Naive thymus-derived CD8-positive, alpha-beta T cell (primary cell): ENCODE measurements at regions not wholly inside any gene's neighbourhood (a gene's known extent, or its start where the extent isn't known, plus 50 kb on each side); places are given as distances from the start of the nearest gene placed in this dataset.

Source experiments
- ATAC-seq, 2 donors: fragments of 150-1000 bp; cut with Tn5 transposase in 1 of 2; sonication (Bioruptor Pico), chemical (Tn5 transposase) in 1 of 2; 1 replicate in 1 of 2; 2 replicates in 1 of 2; pipeline ENCODE4 v1.10.0; 2021; ENCODE audit warnings: mild to moderate bottlenecking in 2 of 2, moderate library complexity in 2 of 2
- POLR2A ChIA-PET: fragments of 350-600 bp; sonication (Branson Sonifier 250); formaldehyde crosslinking; loops from one replicate; lab custom pipeline; 2021; ENCODE audit warnings: antibody characterized with exemption; lab: Charles Lee
- DNase-seq, 10 donors: peaks; one replicate each; pipeline versions ENCODE4 v3.0.0 to v3.0.0-alpha.2; 2020 to 2022
- H3K27ac Mint-ChIP-seq, 10 donors: one replicate each; pipeline ENCODE4 v1.8.0; 2020 to 2022; ENCODE audit warnings: mild to moderate bottlenecking in 10 of 10, mixed read lengths in 10 of 10, moderate library complexity in 4 of 10, inconsistent platforms in 1 of 10
- H3K27me3 Mint-ChIP-seq, 5 donors: one replicate each; pipeline ENCODE4 v1.8.0; 2021 to 2022; ENCODE audit warnings: mixed read lengths in 5 of 5
- H3K36me3 Mint-ChIP-seq, 3 donors: one replicate each; pipeline ENCODE4 v1.8.0; 2020 to 2022; ENCODE audit warnings: mixed read lengths in 3 of 3, mild to moderate bottlenecking in 2 of 3, inconsistent platforms in 1 of 3
- H3K4me1 Mint-ChIP-seq, 4 donors: one replicate each; pipeline ENCODE4 v1.8.0; 2021 to 2022; ENCODE audit warnings: mixed read lengths in 4 of 4
- H3K4me3 Mint-ChIP-seq, 10 donors: one replicate each; pipeline ENCODE4 v1.8.0; 2020 to 2022; ENCODE audit warnings: mild to moderate bottlenecking in 10 of 10, mixed read lengths in 10 of 10, moderate library complexity in 6 of 10, inconsistent platforms in 1 of 10
- H3K9me3 Mint-ChIP-seq, 9 donors: one replicate each; pipeline ENCODE4 v1.8.0; 2020 to 2022; ENCODE audit warnings: mixed read lengths in 9 of 9, mild to moderate bottlenecking in 3 of 9, inconsistent platforms in 1 of 9, moderate library complexity in 1 of 9

DNA sequence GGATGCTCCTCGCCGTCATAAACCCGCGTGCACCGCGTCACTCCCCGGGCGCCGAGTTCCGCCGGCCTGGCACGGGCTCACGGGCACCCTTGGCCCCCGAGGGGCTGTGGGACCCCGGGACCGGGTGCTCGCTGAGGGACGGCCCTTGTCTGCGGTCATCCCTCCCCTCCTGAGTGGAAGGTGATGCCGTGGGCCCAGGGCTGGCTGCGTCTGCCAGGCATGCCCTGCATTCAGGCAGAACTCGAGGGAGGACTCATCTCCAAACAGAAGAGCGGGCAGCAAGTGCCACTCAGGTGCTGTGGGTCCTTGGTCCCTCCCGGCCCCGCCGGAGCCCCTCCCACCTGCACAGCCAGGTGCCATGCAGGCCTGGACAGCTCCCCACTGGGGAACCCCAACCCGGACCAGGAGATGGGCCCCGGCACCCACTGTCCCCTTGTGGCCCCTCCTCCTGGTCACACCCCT, 61.3 kb downstream of the UNCX start:
- ATAC-seq: no peak
- DNase-seq: peak in 1 of 10 donors; percentile 54
- H3K4me3 Mint-ChIP-seq: no peak overlapping the region
- H3K4me1 Mint-ChIP-seq: peaks cover 1 to 12% (median 8%) of the 10 kb centered on the region in 4 donors
- POLR2A ChIA-PET: no interaction called here
- no peaks in the 10 kb centered on the region for H3K36me3 Mint-ChIP-seq
- no peak overlapping the region for H3K27ac Mint-ChIP-seq
- H3K27me3 Mint-ChIP-seq: peaks cover 5 to 37% (median 12%) of the 10 kb centered on the region in 5 donors
- no peaks in the 10 kb centered on the region for H3K9me3 Mint-ChIP-seq

DNA sequence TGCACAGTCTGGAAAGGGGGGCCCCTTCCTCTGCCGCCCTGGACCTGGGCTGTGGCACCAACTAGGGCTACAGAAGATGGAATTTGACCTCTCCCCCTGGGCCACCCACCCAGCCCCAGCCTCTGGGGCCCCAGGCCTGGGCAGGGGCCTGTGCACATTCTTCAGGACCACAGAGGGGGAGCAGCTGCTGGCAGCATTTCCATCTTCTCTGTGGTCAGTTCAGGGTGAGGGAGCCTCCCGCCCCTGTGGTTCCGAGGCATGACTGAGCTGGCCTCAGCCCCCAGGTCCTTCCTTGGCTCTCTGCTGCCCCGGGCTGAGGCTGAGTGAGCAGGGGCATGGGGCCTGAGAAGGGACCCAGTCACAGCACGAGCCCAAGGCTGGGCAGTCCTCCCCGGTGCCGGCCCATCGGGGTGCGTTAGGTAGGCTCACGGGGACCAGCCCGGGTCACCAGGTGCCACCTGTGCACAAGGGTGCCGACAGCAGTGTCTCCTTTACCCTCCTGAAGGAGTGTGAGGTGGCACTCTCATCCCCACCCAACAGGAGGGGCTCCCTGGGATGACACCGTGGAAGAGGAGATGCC, 63.2 kb downstream of the UNCX start:
- POLR2A ChIA-PET: no interaction called here
- Mint-ChIP-seq H3K36me3 (no peaks in the 10 kb centered on the region), H3K27me3 (peaks cover 5 to 43% (median 12%) of the 10 kb centered on the region in 5 donors), H3K27ac (no peak overlapping the region), H3K9me3 (no peaks in the 10 kb centered on the region), H3K4me3 (no peak overlapping the region), H3K4me1 (peaks cover 0 to 2% (median 1%) of the 10 kb centered on the region in 4 donors)
- no peak for ATAC-seq
- DNase-seq: peak in 1 of 10 donors; percentile 21

DNA sequence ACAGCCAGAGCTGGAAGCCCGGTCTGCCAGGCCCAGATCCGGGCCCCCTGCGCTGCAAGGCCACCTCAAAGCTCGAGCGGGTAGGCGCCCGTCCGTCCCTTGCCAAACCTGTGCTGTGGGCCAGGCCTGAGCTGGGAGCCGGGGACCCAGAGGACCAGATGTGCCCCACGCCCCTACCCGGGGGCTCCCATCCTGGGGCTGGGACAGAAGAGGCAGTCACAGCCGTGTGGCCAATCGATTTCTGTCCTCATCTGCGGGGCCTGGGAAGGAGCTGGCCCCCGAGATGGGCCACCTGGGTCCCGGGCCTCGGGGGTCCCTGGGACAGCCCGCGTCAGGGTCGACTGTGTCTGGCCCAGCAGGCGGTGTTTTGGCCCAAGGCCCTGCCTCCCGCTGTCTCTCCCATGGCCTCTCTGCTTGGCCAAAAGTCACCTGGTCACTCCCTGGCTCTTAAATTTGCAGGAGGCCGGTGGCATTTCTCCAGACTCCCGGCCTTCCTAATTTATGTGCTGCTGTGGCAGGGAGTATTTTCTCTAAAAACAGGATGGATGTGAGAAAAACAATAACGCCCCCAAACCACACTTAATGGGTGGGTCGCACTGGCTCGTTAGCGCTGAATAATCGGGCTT, 63.8 kb downstream of the UNCX start:
- POLR2A ChIA-PET: no interaction called here
- no peak for ATAC-seq
- Mint-ChIP-seq H3K4me1 (peaks cover 0 to 1% (median under 1%) of the 10 kb centered on the region in 4 donors), H3K27me3 (peaks cover 4 to 40% (median 11%) of the 10 kb centered on the region in 5 donors), H3K9me3 (no peaks in the 10 kb centered on the region), H3K36me3 (no peaks in the 10 kb centered on the region), H3K27ac (peak overlapping the region in 1 of 10 donors; percentile 67), H3K4me3 (no peak overlapping the region)
- peak in 1 of 10 donors; percentile 34 for DNase-seq

DNA sequence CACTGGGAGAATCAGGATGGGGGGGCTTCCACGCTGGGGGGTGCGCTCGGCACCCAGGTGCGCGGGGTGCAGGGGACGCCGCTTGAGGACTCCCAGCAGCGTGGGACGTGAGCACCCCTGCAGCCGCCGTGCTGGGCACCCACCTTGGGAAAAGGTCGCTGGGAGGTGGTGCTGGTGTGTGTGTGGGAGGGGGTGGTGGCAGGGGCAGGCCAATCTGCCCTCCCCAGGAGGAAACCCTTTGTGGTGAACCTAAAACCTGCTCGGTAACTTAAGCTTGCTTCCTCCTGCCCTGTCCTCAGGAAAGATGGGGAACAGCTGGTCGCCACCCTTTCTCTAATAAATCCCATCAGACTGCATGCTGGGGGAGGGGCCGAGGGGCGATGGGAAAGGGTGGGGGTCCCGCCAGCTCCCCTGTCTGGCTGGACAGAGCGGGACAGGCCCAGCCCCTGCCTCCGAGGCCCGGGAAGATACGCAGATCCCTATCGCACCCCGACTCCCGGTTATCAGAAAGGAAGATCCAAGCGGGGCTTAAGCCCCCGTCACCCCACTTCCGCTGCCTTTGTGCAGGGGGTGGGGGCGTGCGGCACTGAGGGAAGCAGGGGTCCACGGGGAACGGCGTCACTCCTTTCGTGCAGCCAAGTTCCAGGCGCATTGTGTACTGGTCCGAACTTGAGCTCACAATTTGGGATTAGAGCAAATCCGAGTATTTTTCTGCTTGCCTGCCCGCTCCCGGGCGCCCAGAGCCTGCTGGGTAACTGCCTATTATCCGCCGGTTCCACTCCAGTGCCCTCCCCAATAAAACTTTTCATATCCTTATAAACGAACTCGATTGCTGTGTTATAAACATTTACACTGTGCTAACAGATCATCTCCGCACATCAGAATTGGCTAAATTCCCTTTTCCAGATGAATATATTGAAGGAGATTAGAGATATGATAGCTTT, 64.6 kb downstream of the UNCX start:
- POLR2A ChIA-PET: no interaction called here
- ATAC-seq: no peak
- Mint-ChIP-seq H3K36me3 (no peaks in the 10 kb centered on the region), H3K4me3 (no peak overlapping the region), H3K4me1 (no peaks in the 10 kb centered on the region), H3K27me3 (peaks cover 2 to 38% (median 15%) of the 10 kb centered on the region in 5 donors), H3K9me3 (no peaks in the 10 kb centered on the region), H3K27ac (peak overlapping the region in 1 of 10 donors; percentile 67)
- DNase-seq: peak in 1 of 10 donors; percentile 38

DNA sequence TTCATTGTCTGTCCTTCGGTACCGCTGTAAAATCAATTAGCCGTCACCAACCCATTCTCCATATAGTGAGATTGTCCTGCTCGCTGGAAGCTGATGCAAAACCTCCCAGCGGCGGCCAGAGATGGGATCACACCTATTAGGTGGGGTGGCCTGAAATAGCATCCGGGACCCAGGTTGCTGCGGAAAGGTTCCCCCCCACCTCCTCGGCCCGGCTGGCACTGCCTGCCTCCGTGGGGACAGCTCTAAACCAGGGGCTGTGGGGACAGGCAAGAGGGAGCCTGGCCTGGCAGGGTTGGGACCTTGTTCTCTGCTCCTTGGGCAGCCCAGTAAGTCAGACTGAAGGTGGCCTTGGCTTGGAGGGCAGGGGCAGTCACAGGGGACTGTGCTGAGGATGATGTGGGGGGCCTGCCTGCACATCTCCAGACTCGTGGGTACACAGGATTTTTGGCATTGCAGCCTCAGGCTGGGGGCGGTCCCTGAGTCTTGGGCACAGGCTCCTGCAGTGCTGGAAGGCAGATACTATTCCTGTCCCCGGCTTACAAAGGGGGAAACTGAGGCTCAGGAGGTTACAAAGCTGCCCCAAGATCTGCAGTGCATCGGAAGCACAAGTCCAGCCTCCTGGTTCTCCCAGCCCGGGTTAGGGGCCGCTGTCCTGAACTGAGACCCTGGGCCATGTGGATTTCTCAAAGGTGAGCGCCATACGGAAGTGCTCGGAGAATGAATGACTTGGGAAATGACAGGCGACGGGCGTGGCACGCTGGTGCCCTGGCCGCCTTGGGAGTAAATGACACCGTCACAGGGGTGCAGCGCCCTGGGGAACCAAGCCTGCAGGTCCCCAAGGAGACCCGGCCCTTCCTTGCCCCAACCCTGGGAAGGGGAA, 65.6 kb downstream of the UNCX start:
- no peak overlapping the region for H3K27ac Mint-ChIP-seq
- H3K4me3 Mint-ChIP-seq: no peak overlapping the region
- POLR2A ChIA-PET: no interaction called here
- ATAC-seq (no peak), DNase-seq (peak in 1 of 10 donors; percentile 57)
- H3K4me1 Mint-ChIP-seq: no peaks in the 10 kb centered on the region
- peaks cover 2 to 35% (median 18%) of the 10 kb centered on the region in 5 donors for H3K27me3 Mint-ChIP-seq
- no peaks in the 10 kb centered on the region for H3K36me3 Mint-ChIP-seq
- H3K9me3 Mint-ChIP-seq: no peaks in the 10 kb centered on the region

DNA sequence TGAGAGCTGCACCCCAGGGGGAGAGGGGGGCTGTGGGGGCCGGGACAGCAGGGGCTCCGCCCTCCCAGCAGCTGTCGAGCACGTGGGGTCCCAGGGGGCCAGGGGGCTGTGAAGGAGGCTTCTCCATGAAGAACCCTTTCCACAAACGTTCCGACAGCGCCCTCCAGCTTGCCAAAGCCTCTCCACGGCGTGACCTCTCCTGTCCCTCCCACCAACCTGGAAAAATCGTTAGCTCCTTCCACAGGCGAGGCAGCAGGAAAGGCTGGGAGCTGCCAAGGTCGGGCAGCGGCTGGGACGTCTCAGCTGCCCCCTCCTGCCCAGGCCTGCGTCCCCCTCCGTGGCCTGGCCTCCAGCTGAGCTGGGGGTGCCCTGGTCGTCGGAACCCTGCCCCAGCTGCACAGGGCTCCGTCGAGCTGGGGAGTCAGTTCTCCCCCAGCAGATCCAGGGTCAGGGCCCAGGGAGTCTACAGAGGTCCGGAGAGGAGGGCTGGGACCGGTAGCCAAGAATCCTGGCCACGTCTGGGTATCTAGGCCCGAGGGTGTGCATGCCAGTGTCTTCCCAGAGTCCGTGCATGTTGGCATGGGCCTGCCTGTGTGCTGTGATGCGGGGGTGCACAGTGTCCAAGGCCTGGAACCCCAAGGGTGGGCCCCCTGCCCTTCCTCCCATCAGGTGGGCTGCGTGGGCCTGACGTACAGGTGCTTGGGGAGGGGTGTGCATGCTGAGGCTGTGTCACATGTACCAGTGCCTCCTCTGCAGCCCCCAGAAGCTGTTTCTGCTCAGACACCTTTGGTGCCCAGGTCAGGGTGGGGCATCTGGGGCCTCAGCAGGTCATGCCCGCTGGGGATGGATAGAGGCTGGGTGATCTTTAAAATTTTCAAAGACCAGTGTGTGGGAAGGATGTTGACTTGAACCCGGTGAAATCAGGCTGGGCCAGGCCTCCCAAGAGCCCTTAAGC, 66.5 kb downstream of the UNCX start:
- no peak for ATAC-seq
- H3K4me1 Mint-ChIP-seq: no peaks in the 10 kb centered on the region
- H3K36me3 Mint-ChIP-seq: no peaks in the 10 kb centered on the region
- H3K4me3 Mint-ChIP-seq: no peak overlapping the region
- no peaks in the 10 kb centered on the region for H3K9me3 Mint-ChIP-seq
- no peak overlapping the region for H3K27ac Mint-ChIP-seq
- DNase-seq: peak in 1 of 10 donors; percentile 50
- peaks cover 2 to 38% (median 18%) of the 10 kb centered on the region in 5 donors for H3K27me3 Mint-ChIP-seq
- POLR2A ChIA-PET: no interaction called here

DNA sequence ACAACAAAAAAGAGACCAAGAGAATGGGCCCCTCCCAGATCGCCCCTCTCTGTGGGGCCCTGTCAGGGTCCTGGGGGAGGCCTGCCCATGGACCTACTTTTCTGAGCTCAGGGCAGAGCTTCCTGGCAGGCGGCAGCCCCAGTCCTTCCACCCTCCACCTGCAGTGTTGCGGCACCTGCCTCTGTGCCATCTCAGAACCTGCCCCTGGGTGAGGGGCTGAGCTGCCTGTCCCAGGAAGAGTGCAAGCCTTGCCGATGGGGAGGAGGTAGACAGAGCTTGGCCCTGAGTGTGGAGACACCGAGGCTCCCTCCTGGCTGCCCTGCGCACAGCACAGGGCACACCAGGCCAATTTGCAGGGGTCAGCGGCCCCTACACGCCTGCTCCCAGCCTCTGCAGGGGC, 67.5 kb downstream of the UNCX start:
- ATAC-seq (no peak), DNase-seq (no peak)
- peaks cover 2 to 36% (median 18%) of the 10 kb centered on the region in 5 donors for H3K27me3 Mint-ChIP-seq
- no peak overlapping the region for H3K4me3 Mint-ChIP-seq
- POLR2A ChIA-PET: no interaction called here
- no peaks in the 10 kb centered on the region for H3K36me3 Mint-ChIP-seq
- H3K9me3 Mint-ChIP-seq: no peaks in the 10 kb centered on the region
- no peak overlapping the region for H3K27ac Mint-ChIP-seq
- no peaks in the 10 kb centered on the region for H3K4me1 Mint-ChIP-seq

DNA sequence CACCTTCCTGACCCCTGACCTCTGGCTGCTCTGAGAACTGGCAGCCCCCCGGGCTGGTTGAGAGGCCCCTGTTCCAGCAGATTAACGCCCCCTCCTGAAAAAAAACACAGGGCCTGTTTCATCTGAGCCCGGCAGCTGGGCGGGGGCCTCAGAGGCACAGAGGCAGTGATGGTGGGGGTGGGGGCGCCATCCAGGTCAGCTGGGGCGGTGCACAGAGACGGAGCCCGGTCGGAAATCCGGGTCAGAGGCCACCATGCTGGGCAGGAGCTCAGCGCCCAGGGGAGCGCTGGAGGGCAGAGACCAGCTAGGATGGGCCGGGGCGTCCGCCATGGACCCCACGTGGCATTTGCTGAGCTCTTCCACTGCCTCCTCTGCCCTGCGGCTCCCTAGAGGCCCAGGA, 68.0 kb downstream of the UNCX start:
- Mint-ChIP-seq H3K4me3 (no peak overlapping the region), H3K4me1 (no peaks in the 10 kb centered on the region), H3K9me3 (no peaks in the 10 kb centered on the region), H3K27ac (no peak overlapping the region), H3K36me3 (no peaks in the 10 kb centered on the region), H3K27me3 (peaks cover 3 to 36% (median 20%) of the 10 kb centered on the region in 5 donors)
- DNase-seq: no peak
- POLR2A ChIA-PET: no interaction called here
- ATAC-seq: no peak

DNA sequence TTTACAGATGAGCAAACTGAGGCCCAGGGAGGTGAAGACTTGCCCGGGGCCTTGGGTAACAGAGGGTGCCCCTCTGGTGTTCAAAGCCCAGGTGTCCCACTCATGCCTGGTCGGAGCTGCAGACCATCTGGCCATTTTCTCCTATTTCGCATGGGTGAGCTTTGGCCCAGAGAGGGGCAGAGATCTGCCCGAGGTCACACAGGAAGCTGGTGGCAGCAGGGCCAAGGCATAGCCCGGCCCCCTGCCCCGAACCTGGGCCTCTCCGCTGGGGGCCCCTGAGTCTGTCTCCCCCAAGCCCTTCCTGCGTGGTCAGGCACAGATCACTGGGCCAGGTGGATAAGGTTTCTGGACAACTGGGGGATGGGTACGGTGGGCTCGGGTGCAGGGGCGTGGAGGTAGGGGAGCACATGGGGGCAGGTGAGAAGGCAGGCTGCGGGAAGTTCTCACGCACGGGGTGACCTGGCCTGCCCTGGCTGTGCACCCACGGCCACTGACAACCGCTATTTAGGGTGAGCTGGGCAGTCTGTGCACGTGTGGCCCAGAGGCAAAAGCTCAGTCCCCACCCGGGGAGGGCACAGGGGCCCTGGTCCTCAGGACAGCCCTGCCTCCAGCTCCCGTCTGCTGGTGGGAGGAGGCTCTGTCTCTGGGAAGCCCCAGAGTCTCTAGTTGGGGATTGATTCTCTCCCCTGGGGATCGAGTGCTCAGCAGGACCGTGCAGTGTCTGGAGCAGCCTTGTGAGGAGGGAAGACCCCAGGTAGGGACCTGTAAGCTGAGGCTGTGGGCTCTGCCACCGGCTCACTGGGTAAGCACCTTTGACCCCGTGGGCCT, 68.6 kb downstream of the UNCX start:
- ATAC-seq (no peak), DNase-seq (peak in 1 of 10 donors; percentile 53)
- Mint-ChIP-seq H3K27ac (no peak overlapping the region), H3K9me3 (no peaks in the 10 kb centered on the region), H3K27me3 (peaks cover 4 to 36% (median 27%) of the 10 kb centered on the region in 5 donors), H3K4me1 (no peaks in the 10 kb centered on the region), H3K36me3 (no peaks in the 10 kb centered on the region), H3K4me3 (no peak overlapping the region)
- POLR2A ChIA-PET: no interaction called here

DNA sequence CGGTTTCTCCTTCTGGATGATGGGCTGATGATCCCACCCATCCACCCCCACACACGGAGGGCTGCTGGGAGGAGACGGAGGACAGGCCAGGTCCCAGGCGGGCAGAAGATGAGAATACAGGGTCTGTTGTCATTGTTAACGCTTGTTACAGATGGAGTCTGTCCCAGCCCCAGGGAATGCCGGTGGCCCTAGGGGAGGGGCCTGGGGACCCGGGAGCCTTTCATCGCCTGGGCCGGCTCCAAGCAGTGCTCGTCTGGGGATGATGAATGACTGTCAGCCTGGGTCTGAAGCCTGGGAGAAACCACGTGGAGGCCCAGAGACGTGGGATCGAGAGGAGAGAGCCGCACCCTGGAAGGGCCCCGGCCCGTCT, 69.2 kb downstream of the UNCX start:
- Mint-ChIP-seq H3K27ac (no peak overlapping the region), H3K27me3 (peaks cover 6 to 38% (median 30%) of the 10 kb centered on the region in 5 donors), H3K9me3 (no peaks in the 10 kb centered on the region), H3K4me1 (no peaks in the 10 kb centered on the region), H3K36me3 (no peaks in the 10 kb centered on the region), H3K4me3 (no peak overlapping the region)
- ATAC-seq (no peak), DNase-seq (peak in 1 of 10 donors; percentile 56)
- POLR2A ChIA-PET: no interaction called here

DNA sequence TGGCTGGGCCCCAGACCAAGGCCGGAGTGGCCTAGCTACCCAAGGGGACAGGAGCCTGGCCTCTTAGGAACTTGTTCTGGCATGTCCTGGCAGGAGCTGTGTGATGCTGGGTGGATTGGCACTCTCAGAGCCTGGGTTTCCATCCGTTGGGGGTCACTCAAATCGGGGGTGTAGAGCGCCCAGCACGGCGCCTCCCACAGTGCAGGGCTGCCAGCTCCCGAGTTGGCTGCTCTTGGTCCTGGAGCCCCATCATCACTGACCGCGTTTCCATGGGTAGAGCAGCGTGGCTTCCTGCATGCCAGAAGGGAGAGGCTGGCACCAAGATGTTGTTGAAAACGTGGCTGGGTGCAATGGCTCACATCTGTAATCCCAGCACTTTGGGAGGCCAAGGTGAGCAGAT, 70.3 kb downstream of the UNCX start:
- peak in 1 of 10 donors; percentile 35 for DNase-seq
- Mint-ChIP-seq H3K4me1 (no peaks in the 10 kb centered on the region), H3K9me3 (no peaks in the 10 kb centered on the region), H3K27ac (no peak overlapping the region), H3K4me3 (no peak overlapping the region), H3K27me3 (peaks cover 6 to 36% (median 22%) of the 10 kb centered on the region in 5 donors), H3K36me3 (no peaks in the 10 kb centered on the region)
- ATAC-seq: no peak
- POLR2A ChIA-PET: no interaction called here
